A673 (cell line): ENCODE measurements at regions not wholly inside any gene's neighbourhood (a gene's known extent, or its start where the extent isn't known, plus 50 kb on each side); places are given as distances from the start of the nearest gene placed in this dataset.

Experiments used
- BruUV-seq: library from RNA; stranded (reverse); fragments of 400-500 nt; replicated peaks from 2 replicates; lab custom pipeline; 2021; lab: Mats Ljungman, UMichigan
- CTCF ChIA-PET: fragments of 300-600 bp; sonication (Branson Sonifier 250); formaldehyde crosslinking; loops from one replicate; lab custom pipeline; 2022; ENCODE audit warnings: antibody characterized with exemption; lab: Charles Lee
- POLR2A ChIA-PET: fragments of 300-600 bp; sonication (Branson Sonifier 250); formaldehyde crosslinking; loops from one replicate; lab custom pipeline; 2022; ENCODE audit warnings: antibody characterized with exemption; ENCODE audit not compliant: low non-redundant PET; lab: Charles Lee
- DNase-seq: peaks from one replicate; pipeline ENCODE4 v3.0.0-alpha.2; 2015; ENCODE audit warnings: low spot score
- H3K27ac ChIP-seq: fragments of 200-600 bp; sonication (generic); 2 replicates; pipeline ENCODE4 v1.5.1; 2016; ENCODE audit warnings: mixed run types, low read depth, mild to moderate bottlenecking, mixed read lengths, antibody characterized with exemption, low read length; ENCODE audit not compliant: poor library complexity, severe bottlenecking
- H3K27me3 ChIP-seq: fragments of 200-600 bp; sonication (generic); replicated peaks from 2 replicates; pipeline ENCODE4 v1.6.1; 2017; ENCODE audit warnings: mixed run types, low read depth, mild to moderate bottlenecking, mixed read lengths, antibody characterized with exemption, low read length; ENCODE audit not compliant: insufficient read depth, poor library complexity
- H3K36me3 ChIP-seq: fragments of 200-600 bp; sonication (generic); 2 replicates; pipeline ENCODE4 v1.6.1; 2016; ENCODE audit warnings: mixed run types, mild to moderate bottlenecking, mixed read lengths, antibody characterized with exemption, low read length; ENCODE audit not compliant: insufficient read depth, poor library complexity, severe bottlenecking
- H3K4me1 ChIP-seq: fragments of 200-600 bp; sonication (generic); 2 replicates; pipeline ENCODE4 v1.6.1; 2017; ENCODE audit warnings: mixed run types, mild to moderate bottlenecking, mixed read lengths, antibody characterized with exemption, low read length; ENCODE audit not compliant: insufficient read depth, poor library complexity, severe bottlenecking
- H3K4me3 ChIP-seq: fragments of 200-600 bp; sonication (generic); 2 replicates; pipeline ENCODE4 v1.5.1; 2016; ENCODE audit warnings: low read depth, mixed run types, mild to moderate bottlenecking, mixed read lengths, low read length; ENCODE audit not compliant: poor library complexity, severe bottlenecking
- H3K9me3 ChIP-seq: fragments of 200-600 bp; sonication (generic); 2 replicates; pipeline ENCODE4 v1.6.1; 2016; ENCODE audit warnings: mixed run types, low read depth, mild to moderate bottlenecking, mixed read lengths, antibody characterized with exemption, low read length; ENCODE audit not compliant: poor library complexity, severe bottlenecking
- CTCF ChIP-seq: fragments of 300-800, 200-600 bp; sonication (generic); conservative IDR thresholded peaks from 2 replicates; pipeline ENCODE4 v1.5.1; 2017; ENCODE audit warnings: low read depth, mild to moderate bottlenecking, antibody characterized with exemption, low read length, moderate library complexity, mixed read lengths
- EZH2 ChIP-seq: fragments of 200-600 bp; sonication (generic); IDR thresholded peaks from 2 replicates; pipeline ENCODE4 v1.6.1; 2017; ENCODE audit warnings: borderline replicate concordance, low read depth, mild to moderate bottlenecking, mixed read lengths, antibody characterized with exemption, low read length; ENCODE audit not compliant: poor library complexity, severe bottlenecking
- intact Hi-C: fragments of 100-400 bp; cut with micrococcal nuclease; formaldehyde crosslinking; loops from one replicate; pipeline ENCODE4 v1.10.0; 2022; ENCODE audit not compliant: unreplicated experiment

GRCh38 chr2:155357172-155357571 is 658.7 kb downstream of the KCNJ3 start:
- intact Hi-C loops = no loop called here
- Histone ChIP-seq H3K9me3 (no peaks in the 10 kb centered on the region), H3K4me1 (no peaks in the 10 kb centered on the region), H3K27me3 (no peaks in the 10 kb centered on the region), H3K36me3 (no peaks in the 10 kb centered on the region), H3K27ac (no peak overlapping the region), H3K4me3 (no peak overlapping the region)
- TF ChIP-seq CTCF (no peak), EZH2 (no peak)
- ChIA-PET CTCF (no interaction called here), POLR2A (no interaction called here)
- no peak for DNase-seq
- BruUV-seq = no TSS peak

GRCh38 chr2:155356250-155356649 is 657.8 kb downstream of the KCNJ3 start:
- TF ChIP-seq EZH2 = no peak
- TF ChIP-seq CTCF = no peak
- no peak overlapping the region for H3K4me3 ChIP-seq
- H3K9me3 ChIP-seq = no peaks in the 10 kb centered on the region
- BruUV-seq = no TSS peak
- no peaks in the 10 kb centered on the region for H3K27me3 ChIP-seq
- no peaks in the 10 kb centered on the region for H3K36me3 ChIP-seq
- intact Hi-C loops = no loop called here
- CTCF ChIA-PET = no interaction called here
- no peak overlapping the region for H3K27ac ChIP-seq
- DNase-seq = no peak
- H3K4me1 ChIP-seq = no peaks in the 10 kb centered on the region
- POLR2A ChIA-PET = no interaction called here

- POLR2A ChIA-PET = no interaction called here
Measured at GRCh38 chr2:155350783-155351580, 652.5 kb downstream of the KCNJ3 start.

More at GRCh38 chr2:155350783-155351580, 652.5 kb downstream of the KCNJ3 start:
- Histone ChIP-seq H3K4me3 (no peak overlapping the region), H3K27ac (no peak overlapping the region), H3K36me3 (no peaks in the 10 kb centered on the region), H3K27me3 (no peaks in the 10 kb centered on the region), H3K4me1 (no peaks in the 10 kb centered on the region), H3K9me3 (no peaks in the 10 kb centered on the region)
- intact Hi-C loops = no loop called here
- CTCF ChIA-PET = no interaction called here
- no TSS peak for BruUV-seq
- TF ChIP-seq EZH2 (no peak), CTCF (no peak)
- no peak for DNase-seq
